Osteocyte (in vitro differentiated cells): ENCODE measurements at regions not wholly inside any gene's neighbourhood (a gene's known extent, or its start where the extent isn't known, plus 50 kb on each side); places are given as distances from the start of the nearest gene placed in this dataset.

Experiments used
- DNase-seq: peaks from one replicate; pipeline ENCODE4 v3.0.0; 2021; ENCODE audit warnings: mixed read lengths; ENCODE audit not compliant: unreplicated experiment; ENCODE audit errors: extremely low spot score
- H3K27ac Mint-ChIP-seq: one replicate; pipeline ENCODE4 v1.8.0; 2021; ENCODE audit warnings: mild to moderate bottlenecking, mixed read lengths; ENCODE audit not compliant: unreplicated experiment
- H3K27me3 Mint-ChIP-seq: one replicate; pipeline ENCODE4 v1.8.0; 2021; ENCODE audit warnings: mixed read lengths; ENCODE audit not compliant: unreplicated experiment
- H3K36me3 Mint-ChIP-seq: one replicate; pipeline ENCODE4 v1.8.0; 2021; ENCODE audit warnings: mixed read lengths; ENCODE audit not compliant: unreplicated experiment
- H3K4me1 Mint-ChIP-seq: one replicate; pipeline ENCODE4 v1.8.0; 2021; ENCODE audit warnings: mixed read lengths; ENCODE audit not compliant: unreplicated experiment
- H3K4me3 Mint-ChIP-seq: one replicate; pipeline ENCODE4 v1.8.0; 2021; ENCODE audit warnings: mild to moderate bottlenecking, moderate library complexity, mixed read lengths; ENCODE audit not compliant: unreplicated experiment
- H3K9me3 Mint-ChIP-seq: one replicate; pipeline ENCODE4 v1.8.0; 2021; ENCODE audit warnings: mixed read lengths; ENCODE audit not compliant: unreplicated experiment
- TF ChIP-seq, protein P1 (sequence below): fragments of 200-600 bp; sonication (generic); IDR thresholded peaks from 2 replicates; pipeline ENCODE4 v1.5.0; 2021; ENCODE audit warnings: antibody characterized with exemption, mild to moderate bottlenecking, moderate library complexity

DNA sequence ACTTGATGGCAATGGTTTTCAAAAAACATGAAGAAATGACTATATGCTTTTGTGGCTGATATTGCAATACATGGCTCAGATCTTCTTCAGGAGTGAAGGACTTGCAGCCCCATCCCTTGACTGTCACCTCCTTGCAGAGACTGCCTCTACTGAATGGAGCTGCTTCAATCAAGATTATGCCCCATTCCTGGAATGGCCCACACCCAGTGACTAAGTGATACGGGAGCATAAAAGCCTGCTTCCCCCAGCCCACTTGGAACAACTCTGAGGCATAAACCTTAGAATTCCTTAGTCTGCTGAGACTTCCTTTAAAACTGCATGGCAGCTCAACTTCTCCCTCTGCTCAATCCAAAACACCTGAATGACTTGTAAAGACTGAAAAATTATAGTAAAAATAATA, 957.1 kb downstream of the SORCS3 start:
- Mint-ChIP-seq H3K4me1 (no peaks in the 10 kb centered on the region), H3K27me3 (no peaks in the 10 kb centered on the region), H3K27ac (no peak overlapping the region), H3K36me3 (no peaks in the 10 kb centered on the region), H3K4me3 (no peak overlapping the region), H3K9me3 (peaks cover 13% of the 10 kb centered on the region)
- TF ChIP-seq, protein P1, sequence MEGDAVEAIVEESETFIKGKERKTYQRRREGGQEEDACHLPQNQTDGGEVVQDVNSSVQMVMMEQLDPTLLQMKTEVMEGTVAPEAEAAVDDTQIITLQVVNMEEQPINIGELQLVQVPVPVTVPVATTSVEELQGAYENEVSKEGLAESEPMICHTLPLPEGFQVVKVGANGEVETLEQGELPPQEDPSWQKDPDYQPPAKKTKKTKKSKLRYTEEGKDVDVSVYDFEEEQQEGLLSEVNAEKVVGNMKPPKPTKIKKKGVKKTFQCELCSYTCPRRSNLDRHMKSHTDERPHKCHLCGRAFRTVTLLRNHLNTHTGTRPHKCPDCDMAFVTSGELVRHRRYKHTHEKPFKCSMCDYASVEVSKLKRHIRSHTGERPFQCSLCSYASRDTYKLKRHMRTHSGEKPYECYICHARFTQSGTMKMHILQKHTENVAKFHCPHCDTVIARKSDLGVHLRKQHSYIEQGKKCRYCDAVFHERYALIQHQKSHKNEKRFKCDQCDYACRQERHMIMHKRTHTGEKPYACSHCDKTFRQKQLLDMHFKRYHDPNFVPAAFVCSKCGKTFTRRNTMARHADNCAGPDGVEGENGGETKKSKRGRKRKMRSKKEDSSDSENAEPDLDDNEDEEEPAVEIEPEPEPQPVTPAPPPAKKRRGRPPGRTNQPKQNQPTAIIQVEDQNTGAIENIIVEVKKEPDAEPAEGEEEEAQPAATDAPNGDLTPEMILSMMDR: no peak
- DNase-seq: no peak

DNA sequence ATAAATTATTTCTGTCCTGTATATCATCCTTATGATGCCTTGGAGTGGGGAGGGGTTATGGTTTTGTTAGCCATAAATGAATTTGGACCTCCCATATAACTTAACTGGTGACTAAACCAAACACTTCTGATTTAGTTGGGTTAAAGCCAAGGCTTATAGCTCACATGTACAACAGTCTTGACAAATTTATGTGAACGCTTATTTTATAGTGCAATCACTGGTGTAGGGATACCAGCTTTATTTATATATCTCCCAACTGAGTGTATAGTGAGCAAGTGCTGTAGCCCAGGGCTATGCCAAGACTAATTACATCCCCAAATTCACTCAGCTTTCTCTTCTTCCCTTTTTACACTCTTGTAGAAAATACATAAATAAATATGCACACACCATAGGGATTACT, 956.2 kb downstream of the SORCS3 start:
- Mint-ChIP-seq H3K4me3 (no peak overlapping the region), H3K27ac (no peak overlapping the region), H3K4me1 (no peaks in the 10 kb centered on the region), H3K27me3 (no peaks in the 10 kb centered on the region), H3K9me3 (peaks cover 8% of the 10 kb centered on the region), H3K36me3 (no peaks in the 10 kb centered on the region)
- TF ChIP-seq, protein P1: no peak
- no peak for DNase-seq

GRCh38 chr10:105596749-105597148, 955.7 kb downstream of the SORCS3 start:
- H3K4me1 Mint-ChIP-seq: no peaks in the 10 kb centered on the region
- no peak overlapping the region for H3K27ac Mint-ChIP-seq
- TF ChIP-seq, protein P1: no peak
- no peak for DNase-seq
- H3K27me3 Mint-ChIP-seq: no peaks in the 10 kb centered on the region
- no peaks in the 10 kb centered on the region for H3K36me3 Mint-ChIP-seq
- H3K9me3 Mint-ChIP-seq: peaks cover 8% of the 10 kb centered on the region
- H3K4me3 Mint-ChIP-seq: no peak overlapping the region

- H3K9me3 Mint-ChIP-seq: peaks cover 8% of the 10 kb centered on the region
- TF ChIP-seq, protein P1: no peak
- H3K4me1 Mint-ChIP-seq: no peaks in the 10 kb centered on the region
- no peak overlapping the region for H3K4me3 Mint-ChIP-seq
- no peak for DNase-seq
- H3K27ac Mint-ChIP-seq: no peak overlapping the region
- no peaks in the 10 kb centered on the region for H3K36me3 Mint-ChIP-seq
- no peaks in the 10 kb centered on the region for H3K27me3 Mint-ChIP-seq
These were observed 953.2 kb downstream of the SORCS3 start for GRCh38 chr10:105594296-105594695.

DNA sequence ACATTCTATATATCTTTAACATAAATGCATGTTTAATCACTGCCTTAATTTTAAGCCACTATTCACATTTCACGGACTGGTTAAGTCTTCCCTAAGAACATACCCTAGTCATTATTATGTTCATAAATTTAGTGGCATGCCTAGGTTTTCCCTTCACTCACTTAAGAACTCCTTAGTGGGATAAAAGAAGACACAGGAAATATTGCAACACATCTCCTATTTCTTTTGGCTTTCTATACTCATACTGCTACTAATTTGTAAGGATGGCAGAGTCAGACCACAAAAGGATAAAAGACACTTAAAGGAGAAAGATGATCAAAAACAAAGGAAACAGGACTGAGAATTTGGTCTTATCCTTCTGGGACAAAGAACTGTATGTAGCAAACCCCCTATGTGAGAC, 951.4 kb downstream of the SORCS3 start:
- DNase-seq: no peak
- Mint-ChIP-seq H3K36me3 (no peaks in the 10 kb centered on the region), H3K27me3 (no peaks in the 10 kb centered on the region), H3K4me3 (no peak overlapping the region), H3K4me1 (no peaks in the 10 kb centered on the region), H3K9me3 (peaks cover 8% of the 10 kb centered on the region), H3K27ac (no peak overlapping the region)
- TF ChIP-seq, protein P1: no peak
